ENCODE measurements at regions not wholly inside any gene's neighbourhood (a gene's known extent, or its start where the extent isn't known, plus 50 kb on each side); places are given as distances from the start of the nearest gene placed in this dataset.

GRCh38 chr22:49158741-49159564 lies 668.7 kb downstream of the BRD1 start:
- DNase-seq, result no peak

GRCh38 chr22:49157529-49158339 lies 669.9 kb downstream of the BRD1 start:
- DNase-seq, result no peak

- DNase-seq, result no peak
Observed at GRCh38 chr22:49156662-49157285, 670.9 kb downstream of the BRD1 start.

GRCh38 chr22:49155770-49156580 lies 671.7 kb downstream of the BRD1 start:
- DNase-seq, result no peak

GRCh38 chr22:49155039-49155769 lies 672.5 kb downstream of the BRD1 start:
- DNase-seq, result no peak

GRCh38 chr22:49154433-49154832 lies 673.2 kb downstream of the BRD1 start:
- DNase-seq, result no peak

- DNase-seq, result no peak
Observed at GRCh38 chr22:49153921-49154320, 673.8 kb downstream of the BRD1 start.

- DNase-seq, result no peak
Observed at GRCh38 chr22:49152939-49153770, 674.5 kb downstream of the BRD1 start.

GRCh38 chr22:49152127-49152938 lies 675.3 kb downstream of the BRD1 start:
- no peak for DNase-seq

- DNase-seq, result no peak
Observed at GRCh38 chr22:49151256-49152126, 676.2 kb downstream of the BRD1 start.

GRCh38 chr22:49150801-49151221 lies 676.9 kb downstream of the BRD1 start:
- no peak for DNase-seq

GRCh38 chr22:49149721-49150608 lies 677.7 kb downstream of the BRD1 start:
- DNase-seq, result no peak

- no peak for DNase-seq
Observed at GRCh38 chr22:49148895-49149418, 678.7 kb downstream of the BRD1 start.

- no peak for DNase-seq
Observed at GRCh38 chr22:49147617-49148175, 680.0 kb downstream of the BRD1 start.

GRCh38 chr22:49147171-49147570 lies 680.5 kb downstream of the BRD1 start:
- no peak for DNase-seq

- DNase-seq, result no peak
Observed at GRCh38 chr22:49146511-49146910, 681.2 kb downstream of the BRD1 start.

GRCh38 chr22:49143812-49144211 lies 683.9 kb downstream of the BRD1 start:
- DNase-seq, result no peak

Data from stimulated activated CD4-positive, alpha-beta T cell treated with anti-CD3 and anti-CD28 coated beads, Interleukin-12 subunit alpha, Interleukin-12 subunit beta, amount 100 ng/mL, for 4 hours (primary cell).